HEK293 (cell line): ENCODE measurements at regions not wholly inside any gene's neighbourhood (a gene's known extent, or its start where the extent isn't known, plus 50 kb on each side); places are given as distances from the start of the nearest gene placed in this dataset.

ENCODE experiments used
- CTCF ChIP-seq: fragments of 450-650 bp; formaldehyde crosslinking; IDR thresholded peaks from 2 replicates; pipeline ENCODE4 v1.5.1; 2016; ENCODE audit warnings: missing biosample characterization, missing genetic modification characterization
- ZNF112 ChIP-seq: fragments of 450-650 bp; formaldehyde crosslinking; IDR thresholded peaks from 2 replicates; pipeline ENCODE4 v1.5.0; 2017; ENCODE audit warnings: missing biosample characterization, missing genetic modification characterization

DNA sequence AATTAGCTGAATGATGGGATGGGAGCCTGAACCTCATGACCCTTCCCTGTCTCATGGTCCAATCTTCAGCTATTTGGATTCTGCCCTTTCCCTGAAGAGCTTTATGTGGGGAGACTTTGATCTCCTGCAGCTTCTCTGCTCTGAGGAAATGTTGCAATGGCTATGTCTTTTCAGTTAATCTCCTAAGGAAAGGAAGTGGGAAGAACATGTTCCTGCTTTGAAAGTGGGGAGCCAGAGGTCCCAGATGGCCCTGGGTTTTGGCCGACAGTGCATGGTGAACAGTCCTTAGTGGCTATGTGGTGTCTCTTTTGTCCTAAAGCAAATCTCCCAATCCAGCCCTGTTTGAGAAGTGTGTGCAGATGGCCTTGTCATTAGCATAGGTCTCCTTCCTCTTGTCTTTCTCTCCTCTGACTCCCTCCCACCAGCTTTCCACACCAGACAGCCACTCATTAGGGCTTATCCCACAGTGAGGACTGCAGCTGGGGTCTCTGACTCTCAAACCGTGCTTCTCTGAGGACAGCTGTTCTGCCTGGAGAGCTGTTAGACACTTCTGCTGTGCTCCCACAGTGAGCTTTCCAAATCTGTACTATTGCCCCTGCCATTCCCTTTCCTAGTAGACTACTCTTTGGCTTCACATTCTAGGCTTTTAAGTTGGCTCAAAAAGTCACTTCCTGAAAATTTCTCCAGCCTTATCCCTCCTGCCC is 365.8 kb upstream of the UMPS start:
- TF ChIP-seq ZNF112 = no peak
- TF ChIP-seq CTCF (tag by site-specific recombination) = no peak
